GM19035 (cell line): ENCODE measurements at regions not wholly inside any gene's neighbourhood (a gene's known extent, or its start where the extent isn't known, plus 50 kb on each side); places are given as distances from the start of the nearest gene placed in this dataset.
A peak's percentile ranks its signal among the peaks of the same experiment; 100 is the strongest.
"Not testable (repeated sequence)": the region's sequence is repeated elsewhere in the genome, so short reads cannot be mapped to it uniquely, and the experiment has no call there.

ENCODE experiments used
- ATAC-seq: cut with Tn5 transposase; IDR thresholded peaks from one replicate; pipeline ENCODE4 v1.9.1; 2021; ENCODE audit not compliant: unreplicated experiment

DNA sequence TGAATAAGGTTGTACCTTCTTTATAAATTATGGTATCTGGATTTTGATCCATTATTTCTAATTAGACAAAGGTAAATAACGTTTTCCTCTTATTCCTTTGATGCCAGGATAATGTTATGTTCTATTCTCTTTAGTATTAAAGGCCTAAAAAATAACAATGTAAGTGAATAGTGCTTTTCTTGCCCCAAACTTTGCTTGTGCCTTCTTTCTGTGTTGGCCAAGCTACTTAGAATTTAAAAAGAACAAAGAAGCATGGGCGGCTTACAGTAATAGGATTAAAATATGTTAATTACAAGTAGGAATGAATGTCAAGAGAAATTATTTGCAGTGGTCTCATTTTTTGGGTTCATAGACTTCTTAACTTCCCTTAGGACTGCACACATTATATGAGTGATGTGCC, 105.0 kb upstream of the FSIP2 start:
- ATAC-seq: no peak

GRCh38 chr2:185638771-185639170, 99.8 kb upstream of the FSIP2 start:
- no peak for ATAC-seq

GRCh38 chr2:185640588-185640987, 98.0 kb upstream of the FSIP2 start:
- ATAC-seq: no peak

- ATAC-seq: no peak
These were observed 95.2 kb upstream of the FSIP2 start for GRCh38 chr2:185643434-185643833.

- peak; percentile 76 for ATAC-seq
These were observed 93.8 kb upstream of the FSIP2 start for GRCh38 chr2:185644828-185645227.

GRCh38 chr2:185645529-185645928, 93.1 kb upstream of the FSIP2 start:
- ATAC-seq: no peak

GRCh38 chr2:185658750-185659149, 79.9 kb upstream of the FSIP2 start:
- ATAC-seq: no peak

- ATAC-seq: no peak
These were observed 74.8 kb upstream of the FSIP2 start for GRCh38 chr2:185663811-185664210.

DNA sequence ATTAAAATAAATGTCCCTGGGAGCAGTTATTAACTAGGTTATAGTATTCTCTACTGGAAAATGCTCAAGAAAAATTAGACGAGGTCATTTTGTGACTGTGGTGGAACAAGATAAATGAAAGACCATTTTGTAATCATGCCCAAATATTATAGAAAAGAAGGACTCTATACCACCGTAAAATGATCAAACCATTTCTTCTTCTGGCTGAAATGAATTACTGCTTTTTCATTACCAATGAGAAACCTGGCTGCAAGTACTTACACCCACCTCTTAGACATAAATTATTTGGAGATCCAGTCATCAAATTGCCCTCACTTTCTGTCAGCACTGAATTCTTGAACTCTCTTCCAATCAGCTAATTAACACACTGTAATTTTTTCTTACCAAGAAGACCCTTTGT, 74.2 kb upstream of the FSIP2 start:
- no peak for ATAC-seq

DNA sequence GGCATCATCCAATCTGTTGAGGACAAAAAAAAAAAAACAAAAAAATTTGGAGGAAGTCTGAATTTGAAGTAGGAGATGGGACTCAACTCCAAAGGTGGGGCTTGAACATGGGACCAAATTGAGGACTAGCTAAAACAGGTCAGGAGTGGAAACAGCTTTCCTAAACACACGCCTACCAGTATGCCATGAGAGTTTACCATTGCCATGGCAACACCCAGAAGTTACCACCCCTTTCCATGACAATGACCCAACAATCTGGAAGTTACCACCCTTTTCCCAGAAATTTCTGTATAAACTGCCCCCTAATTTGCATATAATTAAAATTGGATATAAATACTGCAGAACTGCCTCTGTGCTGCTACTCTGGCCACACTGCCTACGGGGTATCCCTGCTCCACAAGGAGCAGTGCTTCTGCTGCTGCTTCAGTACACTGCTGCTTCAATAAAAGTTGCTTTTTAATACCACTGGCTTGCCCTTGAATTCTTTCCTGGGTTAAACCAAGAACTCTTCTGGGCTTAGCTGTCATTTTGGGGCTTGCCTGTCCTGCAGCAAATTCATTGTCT, 73.3 kb upstream of the FSIP2 start:
- no peak for ATAC-seq

GRCh38 chr2:185667452-185667851, 71.2 kb upstream of the FSIP2 start:
- ATAC-seq: no peak

DNA sequence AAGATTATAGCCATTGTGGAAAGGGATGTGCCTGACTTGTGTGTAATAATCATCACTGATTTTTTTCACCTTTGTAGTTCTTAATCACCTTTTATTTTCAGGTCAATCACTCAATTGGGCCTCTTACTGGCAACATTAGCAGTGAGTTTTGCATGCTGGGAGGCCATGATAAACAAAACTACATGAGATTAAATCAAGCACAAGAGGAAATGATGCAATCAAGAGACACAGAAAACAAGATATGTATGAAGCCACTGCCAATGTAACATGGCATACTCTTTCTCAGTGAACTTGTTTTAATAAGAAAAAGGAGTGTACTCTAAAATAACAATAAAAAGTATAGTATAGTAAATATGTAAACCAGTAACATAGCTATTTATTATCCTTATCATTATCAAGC, 69.9 kb upstream of the FSIP2 start:
- no peak for ATAC-seq

DNA sequence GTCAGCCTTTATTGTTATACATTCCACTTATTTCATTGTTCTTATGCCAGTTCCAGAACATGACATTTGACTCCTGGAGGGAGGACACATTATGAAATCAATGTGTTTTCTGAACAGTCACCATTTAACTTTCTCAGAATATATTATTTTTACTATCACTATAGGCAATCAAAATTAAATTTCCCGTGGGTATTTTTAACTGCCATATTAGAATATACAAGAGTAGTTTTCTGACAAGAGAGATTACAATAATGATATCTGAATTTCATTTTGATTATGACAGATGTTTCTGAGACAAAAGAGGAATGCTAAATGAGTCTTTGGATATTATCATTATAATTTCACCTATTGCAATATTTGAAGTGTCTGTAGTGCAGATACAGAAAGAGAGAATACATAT, 64.4 kb upstream of the FSIP2 start:
- no peak for ATAC-seq

DNA sequence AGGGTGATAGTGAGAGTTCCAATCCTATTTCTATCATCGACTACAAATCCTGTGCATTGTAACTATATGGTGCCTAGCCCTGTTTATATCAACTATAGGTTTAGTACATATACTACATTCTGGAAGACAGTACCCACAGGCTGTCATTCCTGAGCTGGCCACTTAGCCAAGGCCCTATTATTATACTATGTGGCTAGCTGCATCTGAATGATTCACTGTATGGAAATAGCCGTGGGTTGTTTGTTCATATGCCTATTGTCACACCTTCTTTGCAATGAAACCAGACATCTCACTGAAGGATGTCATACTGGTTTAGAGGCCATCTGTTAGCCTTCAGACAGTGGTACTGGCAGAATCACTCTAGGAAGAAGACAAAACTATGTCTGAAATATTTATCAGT, 62.3 kb upstream of the FSIP2 start:
- no peak for ATAC-seq

- ATAC-seq: not testable (repeated sequence)
These were observed 51.6 kb upstream of the FSIP2 start for GRCh38 chr2:185687001-185687400.

GRCh38 chr2:185687967-185688366, 50.6 kb upstream of the FSIP2 start:
- no peak for ATAC-seq
